KMS-11 (cell line): ENCODE measurements at regions not wholly inside any gene's neighbourhood (a gene's known extent, or its start where the extent isn't known, plus 50 kb on each side); places are given as distances from the start of the nearest gene placed in this dataset.

Experiments
- H2AFZ ChIP-seq: fragments of 200-600 bp; sonication (generic); 2 replicates; pipeline ENCODE4 v1.6.1; 2016; ENCODE audit warnings: antibody characterized with exemption, mixed run types, low read depth
- H3K27ac ChIP-seq: fragments of 200-600 bp; sonication (generic); 2 replicates; pipeline ENCODE4 v1.6.1; 2016; ENCODE audit warnings: mild to moderate bottlenecking, mixed run types
- H3K27me3 ChIP-seq: fragments of 200-600 bp; sonication (generic); 2 replicates; pipeline ENCODE4 v1.6.1; 2017; ENCODE audit warnings: mild to moderate bottlenecking, low read depth, mixed run types, moderate library complexity; ENCODE audit not compliant: insufficient read depth
- H3K36me3 ChIP-seq: fragments of 200-600 bp; sonication (generic); 2 replicates; pipeline ENCODE4 v1.6.1; 2017; ENCODE audit warnings: mild to moderate bottlenecking, mixed run types; ENCODE audit not compliant: insufficient read depth
- H3K4me1 ChIP-seq: fragments of 200-600 bp; sonication (generic); 2 replicates; pipeline ENCODE4 v1.6.1; 2016; ENCODE audit warnings: mild to moderate bottlenecking, low read depth, mixed run types; ENCODE audit not compliant: poor library complexity, severe bottlenecking
- H3K4me2 ChIP-seq: fragments of 200-600 bp; sonication (generic); 2 replicates; pipeline ENCODE4 v1.7.0; 2016; ENCODE audit warnings: mild to moderate bottlenecking, mixed run types
- H3K4me3 ChIP-seq: fragments of 200-600 bp; sonication (generic); IDR thresholded peaks from 2 replicates; pipeline ENCODE4 v1.6.1; 2017; ENCODE audit warnings: low read depth, low read length, mixed read lengths; ENCODE audit not compliant: insufficient read depth
- H3K79me2 ChIP-seq: fragments of 200-600 bp; sonication (generic); 2 replicates; pipeline ENCODE4 v1.6.1; 2016; ENCODE audit warnings: low read depth, mixed run types; ENCODE audit not compliant: insufficient read depth
- H3K9ac ChIP-seq: fragments of 200-600 bp; sonication (generic); 2 replicates; pipeline ENCODE4 v1.6.1; 2016; ENCODE audit warnings: mild to moderate bottlenecking, mixed run types
- H4K20me1 ChIP-seq: fragments of 200-600 bp; sonication (generic); 2 replicates; pipeline ENCODE4 v1.6.1; 2016; ENCODE audit warnings: mild to moderate bottlenecking, mixed run types; ENCODE audit not compliant: insufficient read depth
- CTCF ChIP-seq: fragments of 200-600 bp; sonication (generic); conservative IDR thresholded peaks from 2 replicates; pipeline ENCODE4 v1.6.1; 2017; ENCODE audit warnings: low read depth, mild to moderate bottlenecking, antibody characterized with exemption, low read length, moderate library complexity, mixed read lengths

- H3K4me2 ChIP-seq: no peak overlapping the region
- no peaks in the 10 kb centered on the region for H4K20me1 ChIP-seq
- TF ChIP-seq CTCF: no peak
- no peaks in the 10 kb centered on the region for H3K27me3 ChIP-seq
- H2AFZ ChIP-seq: no peak overlapping the region
- H3K27ac ChIP-seq: no peak overlapping the region
- no peaks in the 10 kb centered on the region for H3K4me1 ChIP-seq
- no peaks in the 10 kb centered on the region for H3K36me3 ChIP-seq
- H3K79me2 ChIP-seq: no peaks in the 10 kb centered on the region
- H3K4me3 ChIP-seq: no peak overlapping the region
- H3K9ac ChIP-seq: no peak overlapping the region
Observed at GRCh38 chr2:64837116-64837731, 152.0 kb upstream of the SLC1A4 start.

- Histone ChIP-seq H3K4me1 (no peaks in the 10 kb centered on the region), H3K27me3 (no peaks in the 10 kb centered on the region), H3K4me2 (no peak overlapping the region), H3K36me3 (no peaks in the 10 kb centered on the region), H3K4me3 (no peak overlapping the region), H2AFZ (no peak overlapping the region), H3K79me2 (no peaks in the 10 kb centered on the region), H4K20me1 (no peaks in the 10 kb centered on the region), H3K9ac (no peak overlapping the region), H3K27ac (no peak overlapping the region)
- no peak for TF ChIP-seq CTCF
Observed at GRCh38 chr2:64837925-64838641, 151.1 kb upstream of the SLC1A4 start.

GRCh38 chr2:64838817-64839216, 150.4 kb upstream of the SLC1A4 start:
- H3K9ac ChIP-seq: no peak overlapping the region
- no peaks in the 10 kb centered on the region for H3K36me3 ChIP-seq
- no peak overlapping the region for H2AFZ ChIP-seq
- no peaks in the 10 kb centered on the region for H3K4me1 ChIP-seq
- H4K20me1 ChIP-seq: no peaks in the 10 kb centered on the region
- no peaks in the 10 kb centered on the region for H3K79me2 ChIP-seq
- H3K4me2 ChIP-seq: no peak overlapping the region
- H3K27ac ChIP-seq: no peak overlapping the region
- H3K4me3 ChIP-seq: no peak overlapping the region
- TF ChIP-seq CTCF: no peak
- H3K27me3 ChIP-seq: no peaks in the 10 kb centered on the region

GRCh38 chr2:64839844-64840243, 149.4 kb upstream of the SLC1A4 start:
- H3K4me2 ChIP-seq: no peak overlapping the region

More at GRCh38 chr2:64839844-64840243, 149.4 kb upstream of the SLC1A4 start:
- Histone ChIP-seq H3K4me3 (no peak overlapping the region), H4K20me1 (no peaks in the 10 kb centered on the region), H3K36me3 (no peaks in the 10 kb centered on the region), H2AFZ (no peak overlapping the region), H3K27ac (no peak overlapping the region), H3K27me3 (no peaks in the 10 kb centered on the region), H3K79me2 (no peaks in the 10 kb centered on the region), H3K4me1 (no peaks in the 10 kb centered on the region), H3K9ac (no peak overlapping the region)
- TF ChIP-seq CTCF: no peak
